GM12864 (cell line): ENCODE measurements at regions not wholly inside any gene's neighbourhood (a gene's known extent, or its start where the extent isn't known, plus 50 kb on each side); places are given as distances from the start of the nearest gene placed in this dataset.

Experiments used
- DNase-seq: peaks from one replicate; pipeline ENCODE4 v3.0.0-alpha.2; 2011; ENCODE audit warnings: low read depth
- H3K4me3 ChIP-seq: 2 replicates; pipeline ENCODE4 v1.5.1; 2011; ENCODE audit warnings: mild to moderate bottlenecking, low read depth, low read length, control low read depth
- TF ChIP-seq, protein P1 (sequence below): IDR thresholded peaks from 2 replicates; pipeline ENCODE4 v1.5.1; 2011; ENCODE audit warnings: low read depth, mild to moderate bottlenecking, moderate library complexity, low read length, control low read depth, inconsistent platforms; ENCODE audit errors: missing control alignments

DNA sequence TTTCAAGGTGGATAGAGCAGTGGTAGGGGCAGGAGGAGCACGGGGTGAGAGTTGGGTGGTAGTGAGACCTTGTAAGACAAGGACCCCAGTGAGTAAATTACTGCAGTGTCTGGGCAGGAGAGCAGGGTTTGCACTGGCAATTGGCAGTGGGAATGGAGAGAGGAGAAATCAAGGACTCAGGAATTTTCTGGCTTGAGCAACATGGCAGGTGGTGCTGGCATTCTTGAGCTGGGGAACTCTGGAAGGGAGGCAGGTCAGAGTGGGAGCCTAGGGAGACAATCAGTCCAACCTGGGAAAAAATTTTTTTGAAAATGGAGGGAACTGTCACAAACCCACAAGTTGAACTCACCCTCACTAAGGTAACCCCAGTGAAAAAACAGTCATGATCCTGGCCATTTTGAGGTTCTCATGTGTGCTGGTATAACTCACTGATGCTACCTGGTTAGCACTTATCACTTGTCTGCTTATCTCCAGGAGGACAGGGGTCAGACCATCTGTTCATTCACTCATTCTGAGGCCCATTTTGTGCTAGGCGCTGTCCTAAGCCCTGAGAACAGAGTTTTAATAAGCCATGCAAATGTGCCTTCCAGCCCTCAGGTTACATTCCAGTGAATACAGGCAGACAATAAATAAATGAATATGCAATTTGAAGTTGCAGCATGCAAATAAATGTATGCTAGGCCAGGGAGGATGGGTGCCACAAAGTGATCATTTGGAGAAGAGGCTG lies 92.2 kb upstream of the SEC11C start:
- TF ChIP-seq, protein P1, sequence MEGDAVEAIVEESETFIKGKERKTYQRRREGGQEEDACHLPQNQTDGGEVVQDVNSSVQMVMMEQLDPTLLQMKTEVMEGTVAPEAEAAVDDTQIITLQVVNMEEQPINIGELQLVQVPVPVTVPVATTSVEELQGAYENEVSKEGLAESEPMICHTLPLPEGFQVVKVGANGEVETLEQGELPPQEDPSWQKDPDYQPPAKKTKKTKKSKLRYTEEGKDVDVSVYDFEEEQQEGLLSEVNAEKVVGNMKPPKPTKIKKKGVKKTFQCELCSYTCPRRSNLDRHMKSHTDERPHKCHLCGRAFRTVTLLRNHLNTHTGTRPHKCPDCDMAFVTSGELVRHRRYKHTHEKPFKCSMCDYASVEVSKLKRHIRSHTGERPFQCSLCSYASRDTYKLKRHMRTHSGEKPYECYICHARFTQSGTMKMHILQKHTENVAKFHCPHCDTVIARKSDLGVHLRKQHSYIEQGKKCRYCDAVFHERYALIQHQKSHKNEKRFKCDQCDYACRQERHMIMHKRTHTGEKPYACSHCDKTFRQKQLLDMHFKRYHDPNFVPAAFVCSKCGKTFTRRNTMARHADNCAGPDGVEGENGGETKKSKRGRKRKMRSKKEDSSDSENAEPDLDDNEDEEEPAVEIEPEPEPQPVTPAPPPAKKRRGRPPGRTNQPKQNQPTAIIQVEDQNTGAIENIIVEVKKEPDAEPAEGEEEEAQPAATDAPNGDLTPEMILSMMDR, result no peak
- DNase-seq, result no peak
- no peak overlapping the region for H3K4me3 ChIP-seq

DNA sequence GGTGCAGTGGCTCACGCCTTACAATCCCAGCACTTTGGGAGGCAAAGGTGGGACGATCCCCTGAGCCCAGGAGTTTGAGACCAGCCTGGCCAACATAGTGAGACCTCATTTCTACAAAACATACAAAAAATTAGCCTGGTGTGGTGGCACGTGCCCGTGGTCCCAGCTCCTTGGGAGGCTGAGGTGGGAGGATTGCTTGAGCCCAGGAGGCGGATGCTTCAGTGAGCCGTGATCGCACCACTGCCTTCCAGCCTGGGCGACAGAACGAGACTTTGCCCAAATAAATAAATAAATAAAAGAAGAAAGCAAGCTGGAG lies 91.7 kb upstream of the SEC11C start:
- H3K4me3 ChIP-seq, result no peak overlapping the region
- no peak for DNase-seq
- TF ChIP-seq, protein P1, result no peak

DNA sequence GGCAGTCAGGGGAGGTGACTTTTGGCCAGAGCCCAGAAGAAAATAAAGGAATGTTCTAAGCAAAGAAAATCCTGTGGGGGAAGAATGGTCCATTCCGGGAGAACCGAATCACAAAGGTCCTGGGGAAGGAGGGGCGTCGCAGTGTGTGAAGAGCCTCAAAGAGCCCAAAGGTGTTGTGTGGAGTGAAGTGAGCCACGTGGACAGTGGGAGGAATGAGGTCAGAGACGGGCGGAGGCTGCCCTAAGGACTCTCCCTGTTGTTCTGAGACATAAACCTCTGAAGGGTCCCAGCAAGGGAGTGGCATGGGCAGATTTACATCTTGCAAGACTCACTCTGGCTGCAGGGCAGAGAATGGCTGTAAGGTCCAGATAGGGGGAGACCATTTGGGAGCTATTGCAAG lies 91.3 kb upstream of the SEC11C start:
- DNase-seq, result no peak
- no peak overlapping the region for H3K4me3 ChIP-seq
- TF ChIP-seq, protein P1, result no peak

DNA sequence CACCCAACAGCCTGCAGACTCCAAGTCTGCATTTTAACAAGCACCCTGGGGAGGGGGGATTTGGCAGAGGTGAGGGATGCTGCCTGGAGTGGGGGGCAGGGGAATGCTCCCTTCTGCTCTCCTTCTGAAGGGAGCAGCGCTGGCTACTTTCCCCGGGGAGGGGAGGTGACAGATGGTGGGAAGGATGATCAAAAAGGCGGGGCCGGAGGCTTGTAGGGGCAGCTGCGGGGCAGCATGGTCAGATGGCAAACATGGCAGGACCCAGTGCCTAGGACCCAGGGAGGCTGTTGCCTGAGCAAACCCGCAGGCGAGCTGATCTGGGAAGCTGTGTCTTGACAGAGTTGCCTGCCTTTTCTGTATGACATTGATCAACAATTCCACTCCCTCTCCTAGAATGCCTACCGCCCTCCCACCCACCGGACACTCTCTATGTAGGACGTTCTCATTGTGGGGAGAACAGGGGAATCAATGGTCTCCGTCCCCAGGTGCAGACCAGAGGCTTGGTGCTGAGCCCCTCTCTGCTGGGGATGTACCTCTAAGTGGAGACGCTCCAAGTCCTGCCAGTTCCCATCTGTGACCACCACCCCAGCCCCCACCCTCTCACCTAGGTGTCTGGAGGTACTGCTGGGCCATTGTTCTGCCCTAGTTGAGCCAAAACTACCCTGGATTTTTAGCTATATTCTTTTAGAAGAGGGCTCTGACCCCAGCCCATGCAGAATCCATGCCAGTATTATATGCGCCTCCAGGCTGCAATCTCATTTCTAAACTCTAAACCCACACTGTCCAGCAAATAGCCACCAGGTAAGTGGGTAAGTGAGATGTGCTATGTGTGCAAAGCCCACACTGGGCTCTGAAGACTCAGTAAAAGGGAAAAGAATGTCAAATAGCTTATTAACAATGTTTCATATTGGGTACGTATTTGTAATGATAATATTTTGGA lies 89.7 kb upstream of the SEC11C start:
- H3K4me3 ChIP-seq, result no peak overlapping the region
- TF ChIP-seq, protein P1, result no peak
- DNase-seq, result no peak

DNA sequence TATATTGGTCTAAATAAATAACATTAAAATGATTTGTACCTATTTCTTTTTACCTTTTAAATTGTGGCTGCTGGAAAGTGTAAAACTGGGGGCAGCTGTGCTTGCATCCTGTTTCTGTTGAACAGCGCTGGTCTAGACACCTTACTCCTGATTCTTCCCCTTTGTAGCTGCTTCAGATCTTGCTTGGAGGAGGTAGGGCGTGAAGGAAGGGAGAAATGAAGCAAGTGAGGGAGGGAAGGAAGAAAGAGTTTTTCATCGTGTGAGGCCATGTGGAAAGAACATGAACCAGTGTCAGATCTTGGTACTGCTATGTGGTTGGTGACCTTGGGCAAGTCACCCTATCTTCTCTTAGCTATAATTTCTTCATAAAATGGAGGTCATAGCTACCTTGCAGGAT lies 89.0 kb upstream of the SEC11C start:
- H3K4me3 ChIP-seq, result no peak overlapping the region
- no peak for DNase-seq
- TF ChIP-seq, protein P1, result no peak

DNA sequence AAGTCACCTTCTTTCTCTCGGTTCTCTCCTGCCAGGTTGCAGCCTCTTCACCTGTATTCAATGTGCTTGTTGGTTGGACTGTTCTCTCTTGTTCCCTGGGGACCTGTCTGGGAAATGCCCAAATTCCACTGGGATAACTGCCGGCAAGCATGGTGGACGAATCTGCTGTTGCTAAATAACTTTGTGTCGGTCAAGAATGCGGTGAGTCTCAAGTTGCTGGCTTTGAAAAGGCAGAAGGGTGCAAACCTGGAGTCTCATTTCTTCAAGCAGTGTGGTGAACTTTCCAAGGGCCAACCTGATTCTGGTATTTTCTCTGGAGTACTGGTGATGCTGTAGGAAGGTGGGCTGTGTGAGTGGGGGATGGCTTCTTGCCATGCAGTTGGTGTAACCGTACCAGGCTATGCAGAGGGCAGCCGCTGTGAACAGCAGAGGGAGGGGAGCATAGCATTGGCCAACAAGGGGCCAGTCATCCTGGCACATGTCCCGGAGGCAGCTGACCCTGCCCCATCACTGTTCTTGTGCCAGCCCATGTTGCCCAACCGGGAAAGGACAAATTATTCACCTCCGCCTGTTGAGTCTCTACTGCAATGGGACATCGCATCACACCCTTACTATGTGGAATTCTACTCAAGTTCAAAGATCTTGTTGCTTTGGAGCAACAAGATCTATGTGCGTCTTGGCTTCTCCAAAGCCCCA lies 88.1 kb upstream of the SEC11C start:
- H3K4me3 ChIP-seq, result no peak overlapping the region
- DNase-seq, result no peak
- TF ChIP-seq, protein P1, result no peak
